OCI-LY7 (cell line): ENCODE measurements at regions not wholly inside any gene's neighbourhood (a gene's known extent, or its start where the extent isn't known, plus 50 kb on each side); places are given as distances from the start of the nearest gene placed in this dataset.

Experiments used
- EZH2phosphoT487 ChIP-seq: fragments of 200-600 bp; sonication (generic); IDR thresholded peaks from 2 replicates; pipeline ENCODE4 v1.6.1; 2018; ENCODE audit warnings: low read depth, borderline replicate concordance, mild to moderate bottlenecking, mixed run types, antibody characterized with exemption, low read length, moderate library complexity, mixed read lengths
- TF ChIP-seq, protein P1 (sequence below): fragments of 200-600 bp; sonication (generic); conservative IDR thresholded peaks from 2 replicates; pipeline ENCODE4 v1.5.1; 2014; ENCODE audit warnings: mild to moderate bottlenecking, antibody characterized with exemption, low read length, moderate library complexity, mixed read lengths

- TF ChIP-seq, protein P1, sequence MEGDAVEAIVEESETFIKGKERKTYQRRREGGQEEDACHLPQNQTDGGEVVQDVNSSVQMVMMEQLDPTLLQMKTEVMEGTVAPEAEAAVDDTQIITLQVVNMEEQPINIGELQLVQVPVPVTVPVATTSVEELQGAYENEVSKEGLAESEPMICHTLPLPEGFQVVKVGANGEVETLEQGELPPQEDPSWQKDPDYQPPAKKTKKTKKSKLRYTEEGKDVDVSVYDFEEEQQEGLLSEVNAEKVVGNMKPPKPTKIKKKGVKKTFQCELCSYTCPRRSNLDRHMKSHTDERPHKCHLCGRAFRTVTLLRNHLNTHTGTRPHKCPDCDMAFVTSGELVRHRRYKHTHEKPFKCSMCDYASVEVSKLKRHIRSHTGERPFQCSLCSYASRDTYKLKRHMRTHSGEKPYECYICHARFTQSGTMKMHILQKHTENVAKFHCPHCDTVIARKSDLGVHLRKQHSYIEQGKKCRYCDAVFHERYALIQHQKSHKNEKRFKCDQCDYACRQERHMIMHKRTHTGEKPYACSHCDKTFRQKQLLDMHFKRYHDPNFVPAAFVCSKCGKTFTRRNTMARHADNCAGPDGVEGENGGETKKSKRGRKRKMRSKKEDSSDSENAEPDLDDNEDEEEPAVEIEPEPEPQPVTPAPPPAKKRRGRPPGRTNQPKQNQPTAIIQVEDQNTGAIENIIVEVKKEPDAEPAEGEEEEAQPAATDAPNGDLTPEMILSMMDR: no peak
- no peak for TF ChIP-seq EZH2phosphoT487
Measured at GRCh38 chr18:68429841-68430240, 285.1 kb downstream of the TMX3 start.
